ENCODE measurements at regions not wholly inside any gene's neighbourhood (a gene's known extent, or its start where the extent isn't known, plus 50 kb on each side); places are given as distances from the start of the nearest gene placed in this dataset.

- intact Hi-C loops (cut with DNase I), result no loop called here
- no peak for DNase-seq
Measured at GRCh38 chr2:236944561-236944960, 141.1 kb upstream of the COPS8 start.

GRCh38 chr2:236945431-236946016 lies 140.2 kb upstream of the COPS8 start:
- no peak overlapping the region for H3K27ac ChIP-seq
- no peaks in the 10 kb centered on the region for H3K27me3 ChIP-seq
- no peak overlapping the region for H3K4me3 ChIP-seq
- DNase-seq (no peak), ATAC-seq (no peak)
- H3K9me3 ChIP-seq, result no peaks in the 10 kb centered on the region
- no peaks in the 10 kb centered on the region for H3K36me3 ChIP-seq
- H3K4me1 ChIP-seq, result peaks cover 0 to 12% of the 10 kb centered on the region in 2 donors
- intact Hi-C loops (cut with DNase I), result no loop called here
- TF ChIP-seq CTCF (IDR thresholded peaks at IDR 0.05), result no peak

More at GRCh38 chr2:236944561-236944960, 141.1 kb upstream of the COPS8 start:
- H3K4me3 ChIP-seq, result no peak overlapping the region
- ATAC-seq, result no peak
- no peak overlapping the region for H3K27ac ChIP-seq
- H3K4me1 ChIP-seq, result peaks cover 0 to 12% of the 10 kb centered on the region in 2 donors
- no peak for TF ChIP-seq CTCF (IDR thresholded peaks at IDR 0.05)
- no peaks in the 10 kb centered on the region for H3K36me3 ChIP-seq
- no peaks in the 10 kb centered on the region for H3K9me3 ChIP-seq
- H3K27me3 ChIP-seq, result no peaks in the 10 kb centered on the region

- H3K27me3 ChIP-seq, result no peaks in the 10 kb centered on the region
- H3K4me1 ChIP-seq, result peaks cover 0 to under 1% of the 10 kb centered on the region in 2 donors
- H3K36me3 ChIP-seq, result no peaks in the 10 kb centered on the region
- DNase-seq, result peak in 1 of 4 donors; percentile 44
- no peak for TF ChIP-seq CTCF (IDR thresholded peaks at IDR 0.05)
- no peak overlapping the region for H3K4me3 ChIP-seq
- ATAC-seq, result no peak
- intact Hi-C loops (cut with DNase I), result no loop called here
- H3K27ac ChIP-seq, result no peak overlapping the region
- H3K9me3 ChIP-seq, result no peaks in the 10 kb centered on the region
Measured at GRCh38 chr2:236946871-236947270, 138.8 kb upstream of the COPS8 start.

- DNase-seq, result no peak
- ATAC-seq, result no peak
- TF ChIP-seq CTCF (IDR thresholded peaks at IDR 0.05), result no peak
Measured at GRCh38 chr2:236947294-236947693, 138.4 kb upstream of the COPS8 start.

GRCh38 chr2:236947896-236948295 lies 137.8 kb upstream of the COPS8 start:
- no peak for DNase-seq
- Histone ChIP-seq H3K4me1 (no peaks in the 10 kb centered on the region), H3K9me3 (no peaks in the 10 kb centered on the region), H3K27ac (no peak overlapping the region), H3K36me3 (no peaks in the 10 kb centered on the region), H3K4me3 (no peak overlapping the region), H3K27me3 (no peaks in the 10 kb centered on the region)
- intact Hi-C loops (cut with DNase I), result no loop called here
- TF ChIP-seq CTCF (IDR thresholded peaks at IDR 0.05), result no peak
- ATAC-seq, result no peak

More at GRCh38 chr2:236947294-236947693, 138.4 kb upstream of the COPS8 start:
- Histone ChIP-seq H3K4me3 (no peak overlapping the region), H3K27ac (no peak overlapping the region), H3K36me3 (no peaks in the 10 kb centered on the region), H3K4me1 (no peaks in the 10 kb centered on the region), H3K9me3 (no peaks in the 10 kb centered on the region), H3K27me3 (no peaks in the 10 kb centered on the region)
- intact Hi-C loops (cut with DNase I), result no loop called here

All from left lung (tissue), 4 donors.